ENCODE measurements at regions not wholly inside any gene's neighbourhood (a gene's known extent, or its start where the extent isn't known, plus 50 kb on each side); places are given as distances from the start of the nearest gene placed in this dataset.
"Not testable (repeated sequence)": the region's sequence is repeated elsewhere in the genome, so short reads cannot be mapped to it uniquely, and the experiment has no call there.

- no peak for DNase-seq (ENCODE audit: extremely low read depth, insufficient read length)
- no peaks in the 10 kb centered on the region for H3K36me3 ChIP-seq (ENCODE audit: control insufficient read depth, insufficient read depth, low read length)
- no peak overlapping the region for H3K4me3 ChIP-seq (replicated peaks; ENCODE audit: low read depth, low read length)
- H3K27me3 ChIP-seq (replicated peaks; ENCODE audit: control insufficient read depth, insufficient read depth, low read length): no peaks in the 10 kb centered on the region
- TF ChIP-seq CTCF (IDR thresholded peaks at IDR 0.05; ENCODE audit: insufficient read depth, low read length, poor library complexity, severe bottlenecking): no peak
Observed at GRCh38 chr3:176041185-176041584, 1156.1 kb downstream of the TBL1XR1 start.

GRCh38 chr3:176037636-176038035, 1159.6 kb downstream of the TBL1XR1 start:
- no peaks in the 10 kb centered on the region for H3K27me3 ChIP-seq (replicated peaks; ENCODE audit: control insufficient read depth, insufficient read depth, low read length)
- no peaks in the 10 kb centered on the region for H3K36me3 ChIP-seq (ENCODE audit: control insufficient read depth, insufficient read depth, low read length)
- TF ChIP-seq CTCF (IDR thresholded peaks at IDR 0.05; ENCODE audit: insufficient read depth, low read length, poor library complexity, severe bottlenecking): no peak
- DNase-seq (ENCODE audit: extremely low read depth, insufficient read length): no peak
- no peak overlapping the region for H3K4me3 ChIP-seq (replicated peaks; ENCODE audit: low read depth, low read length)

- DNase-seq (ENCODE audit: extremely low read depth, insufficient read length): no peak
- Histone ChIP-seq H3K4me3 (replicated peaks; ENCODE audit: low read depth, low read length) (no peak overlapping the region), H3K27me3 (replicated peaks; ENCODE audit: control insufficient read depth, insufficient read depth, low read length) (no peaks in the 10 kb centered on the region), H3K36me3 (ENCODE audit: control insufficient read depth, insufficient read depth, low read length) (no peaks in the 10 kb centered on the region)
- TF ChIP-seq CTCF (IDR thresholded peaks at IDR 0.05; ENCODE audit: insufficient read depth, low read length, poor library complexity, severe bottlenecking): no peak
Observed at GRCh38 chr3:176032043-176032442, 1165.2 kb downstream of the TBL1XR1 start.

GRCh38 chr3:176016203-176016602, 1157.1 kb downstream of the NAALADL2 start:
- H3K27me3 ChIP-seq (replicated peaks; ENCODE audit: control insufficient read depth, insufficient read depth, low read length); DNase-seq (ENCODE audit: extremely low read depth, insufficient read length); H3K36me3 ChIP-seq (ENCODE audit: control insufficient read depth, insufficient read depth, low read length); H3K4me3 ChIP-seq (replicated peaks; ENCODE audit: low read depth, low read length): not testable (repeated sequence)

- not testable (repeated sequence) for DNase-seq (ENCODE audit: extremely low read depth, insufficient read length); H3K27me3 ChIP-seq (replicated peaks; ENCODE audit: control insufficient read depth, insufficient read depth, low read length); H3K36me3 ChIP-seq (ENCODE audit: control insufficient read depth, insufficient read depth, low read length); H3K4me3 ChIP-seq (replicated peaks; ENCODE audit: low read depth, low read length)
Observed at GRCh38 chr3:176015228-176015627, 1156.1 kb downstream of the NAALADL2 start.

GRCh38 chr3:176009256-176009655, 1150.1 kb downstream of the NAALADL2 start:
- no peak overlapping the region for H3K4me3 ChIP-seq (replicated peaks; ENCODE audit: low read depth, low read length)
- H3K27me3 ChIP-seq (replicated peaks; ENCODE audit: control insufficient read depth, insufficient read depth, low read length): no peaks in the 10 kb centered on the region
- no peak for DNase-seq (ENCODE audit: extremely low read depth, insufficient read length)
- H3K36me3 ChIP-seq (ENCODE audit: control insufficient read depth, insufficient read depth, low read length): no peaks in the 10 kb centered on the region
- TF ChIP-seq CTCF (IDR thresholded peaks at IDR 0.05; ENCODE audit: insufficient read depth, low read length, poor library complexity, severe bottlenecking): no peak

- no peak for TF ChIP-seq CTCF (IDR thresholded peaks at IDR 0.05; ENCODE audit: insufficient read depth, low read length, poor library complexity, severe bottlenecking)
- Histone ChIP-seq H3K36me3 (ENCODE audit: control insufficient read depth, insufficient read depth, low read length) (no peaks in the 10 kb centered on the region), H3K4me3 (replicated peaks; ENCODE audit: low read depth, low read length) (no peak overlapping the region), H3K27me3 (replicated peaks; ENCODE audit: control insufficient read depth, insufficient read depth, low read length) (no peaks in the 10 kb centered on the region)
- no peak for DNase-seq (ENCODE audit: extremely low read depth, insufficient read length)
Observed at GRCh38 chr3:176005564-176005963, 1146.4 kb downstream of the NAALADL2 start.
